SKM-1 (cell line): ENCODE measurements at regions not wholly inside any gene's neighbourhood (a gene's known extent, or its start where the extent isn't known, plus 50 kb on each side); places are given as distances from the start of the nearest gene placed in this dataset.
"Not testable (repeated sequence)": the region's sequence is repeated elsewhere in the genome, so short reads cannot be mapped to it uniquely, and the experiment has no call there.

Source experiments
- DNase-seq: peaks from one replicate; lab custom pipeline; 2025; ENCODE audit not compliant: unreplicated experiment; lab: John Stamatoyannopoulos, UW

GRCh38 chr4:187826725-187827124 is 168.8 kb upstream of the ZFP42 start:
- no peak for DNase-seq

DNA sequence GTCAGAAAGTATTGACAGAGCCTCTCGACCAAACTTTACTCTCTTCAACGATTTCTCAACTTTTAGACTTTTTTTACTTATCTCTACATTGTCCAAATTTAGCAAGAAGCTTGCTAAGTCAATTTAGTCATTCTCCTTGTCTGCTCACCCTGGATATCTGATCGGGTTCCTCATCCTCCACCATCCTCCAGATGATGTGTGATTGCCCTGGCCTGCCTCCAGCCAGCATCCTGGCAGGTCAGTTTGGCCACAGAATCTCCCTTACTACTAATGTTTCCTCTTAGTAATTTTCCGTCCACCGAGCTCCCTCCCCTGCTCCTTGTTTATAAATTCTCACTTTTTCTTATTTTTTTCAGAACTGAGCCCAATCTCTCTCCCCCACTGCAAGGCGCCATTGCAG is 167.9 kb upstream of the ZFP42 start:
- DNase-seq = no peak

DNA sequence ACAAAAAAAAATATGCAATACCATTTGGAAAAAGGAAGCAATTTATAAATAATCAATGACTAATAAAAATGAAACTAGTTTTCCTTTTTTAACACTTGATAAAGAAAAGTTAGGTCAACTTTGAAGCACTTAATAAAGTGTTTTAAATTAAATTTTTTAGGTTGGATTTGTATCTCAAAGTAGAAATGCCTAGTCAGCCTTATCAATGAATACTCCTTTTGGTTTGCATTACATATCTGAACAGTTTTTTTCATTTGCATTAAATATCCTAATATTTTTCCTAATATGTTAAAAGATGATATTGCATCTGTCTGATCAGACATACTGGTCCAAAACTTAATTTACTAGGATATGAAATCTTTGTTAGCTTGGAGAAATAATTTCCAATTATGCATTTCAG is 155.8 kb upstream of the ZFP42 start:
- DNase-seq = no peak

DNA sequence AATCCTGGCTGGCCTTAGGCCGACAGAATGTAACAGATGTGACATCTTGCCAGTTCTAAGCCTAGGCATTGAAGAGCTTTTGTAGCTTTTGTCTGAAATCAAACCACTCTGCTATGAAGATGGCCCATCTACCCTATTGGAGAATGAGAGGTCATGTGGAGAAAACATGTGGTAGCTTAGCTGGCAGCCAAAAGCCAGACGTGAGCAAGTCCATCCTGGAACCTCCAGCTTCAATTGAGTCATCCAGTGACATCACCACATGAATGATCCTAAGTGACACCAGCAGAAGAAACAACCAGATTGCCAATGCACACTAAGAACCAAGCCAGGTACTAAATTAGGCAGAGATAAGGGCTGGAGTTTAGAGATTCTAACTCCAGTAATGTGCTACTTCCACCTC is 154.8 kb upstream of the ZFP42 start:
- no peak for DNase-seq

DNA sequence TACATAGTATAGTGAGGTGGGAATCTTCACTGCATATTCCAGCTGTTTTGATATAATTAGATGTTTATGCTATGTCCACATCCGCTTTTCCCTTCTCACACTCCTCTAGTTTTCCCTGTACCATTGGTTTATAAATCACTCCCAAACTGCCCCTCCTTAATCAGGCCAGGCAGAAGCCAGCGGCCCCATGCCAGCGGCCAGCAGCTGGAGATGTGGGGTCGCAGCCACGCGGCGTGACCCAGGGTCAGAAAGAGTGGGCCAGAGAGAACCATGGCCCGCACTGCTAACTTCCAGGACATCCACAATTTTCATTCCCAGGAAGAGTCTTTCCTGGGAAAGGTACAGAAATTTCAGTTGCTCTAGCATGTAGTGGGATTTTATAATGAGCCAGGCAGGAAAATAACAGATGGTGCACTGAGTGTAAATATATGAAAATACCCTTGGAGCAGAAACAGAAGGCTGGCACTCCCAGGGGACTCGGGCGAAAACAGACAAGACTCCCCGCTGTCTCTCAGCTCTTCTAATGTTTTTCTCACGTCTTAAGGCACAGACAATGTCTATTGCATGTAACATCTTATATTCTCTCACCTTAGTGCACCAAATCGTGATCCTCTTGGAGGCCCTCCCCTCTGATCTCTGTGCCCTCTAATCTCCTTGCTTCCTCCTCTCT is 145.9 kb upstream of the ZFP42 start:
- no peak for DNase-seq

- DNase-seq = no peak
Observed at GRCh38 chr4:187865914-187866313, 129.7 kb upstream of the ZFP42 start.

DNA sequence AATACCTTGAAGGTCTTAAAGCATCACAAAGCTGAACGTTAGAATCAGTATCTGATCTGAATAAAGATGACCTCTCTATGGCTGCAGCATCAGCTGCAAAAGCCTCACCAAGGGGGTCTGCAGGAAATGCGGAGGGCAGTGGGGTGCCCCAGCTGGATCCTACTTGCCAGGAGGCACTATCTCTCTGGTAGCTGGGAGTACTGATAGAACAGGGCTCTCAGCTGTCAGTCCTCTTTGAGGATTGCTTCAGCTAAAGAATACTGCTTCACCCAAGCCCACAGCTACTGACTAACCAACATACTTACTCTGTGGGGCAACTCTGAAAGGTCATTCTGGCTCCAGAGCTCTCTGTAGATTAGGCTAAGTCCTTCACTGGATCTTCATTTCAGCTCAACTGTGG is 112.5 kb upstream of the ZFP42 start:
- no peak for DNase-seq

DNA sequence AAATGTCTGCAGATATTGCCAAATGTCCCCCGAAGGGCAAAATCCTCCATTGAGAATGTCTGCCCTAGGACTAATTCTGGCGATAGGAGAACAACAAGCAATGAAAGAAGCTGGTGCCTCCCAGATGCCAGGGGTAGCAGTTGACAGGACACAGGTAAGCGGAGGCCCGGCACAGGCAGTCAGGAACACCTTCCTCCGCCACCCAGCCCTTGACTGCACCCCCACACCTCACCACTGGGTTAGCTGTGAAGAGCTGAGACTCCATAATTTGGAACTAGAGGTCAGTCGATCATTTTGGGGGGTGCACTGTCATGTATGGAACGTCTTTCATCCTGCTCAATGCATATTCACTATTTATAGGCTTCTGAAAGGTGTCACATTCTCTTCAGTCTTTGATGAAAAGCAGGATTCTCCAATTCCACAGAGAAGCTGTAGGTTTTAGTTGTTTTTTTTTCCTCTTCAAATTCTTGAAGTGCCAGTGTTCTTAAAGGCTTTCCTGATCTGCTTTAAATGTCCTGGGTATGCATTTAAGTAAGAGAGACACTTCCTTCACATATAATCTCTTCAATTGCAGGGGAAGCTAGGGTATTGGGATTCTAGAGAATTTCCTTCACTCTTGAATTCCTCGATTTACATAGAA is 111.6 kb upstream of the ZFP42 start:
- no peak for DNase-seq

- no peak for DNase-seq
Observed at GRCh38 chr4:187887906-187888305, 107.7 kb upstream of the ZFP42 start.

- no peak for DNase-seq
Observed at GRCh38 chr4:187889651-187890050, 105.9 kb upstream of the ZFP42 start.

GRCh38 chr4:187893418-187893817 is 102.2 kb upstream of the ZFP42 start:
- no peak for DNase-seq

DNA sequence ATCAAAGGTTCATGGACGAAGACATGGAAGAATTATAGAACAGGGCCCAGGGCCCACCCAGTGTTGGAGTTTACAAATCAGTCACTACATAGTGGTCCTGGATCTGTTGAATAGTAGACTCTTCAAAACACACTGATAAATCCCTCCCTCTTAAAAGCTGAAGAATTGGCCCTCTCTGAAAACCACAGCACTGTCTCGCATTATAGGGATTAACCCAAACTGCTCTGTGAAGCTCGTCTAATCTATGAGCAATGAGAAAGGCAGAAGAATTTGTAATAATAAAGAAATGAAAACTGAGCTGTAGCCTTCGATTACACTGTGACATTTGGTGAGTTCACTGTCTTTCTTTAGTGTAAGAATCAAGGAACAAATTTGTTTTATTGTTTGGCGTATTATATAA is 92.5 kb upstream of the ZFP42 start:
- DNase-seq = no peak

DNA sequence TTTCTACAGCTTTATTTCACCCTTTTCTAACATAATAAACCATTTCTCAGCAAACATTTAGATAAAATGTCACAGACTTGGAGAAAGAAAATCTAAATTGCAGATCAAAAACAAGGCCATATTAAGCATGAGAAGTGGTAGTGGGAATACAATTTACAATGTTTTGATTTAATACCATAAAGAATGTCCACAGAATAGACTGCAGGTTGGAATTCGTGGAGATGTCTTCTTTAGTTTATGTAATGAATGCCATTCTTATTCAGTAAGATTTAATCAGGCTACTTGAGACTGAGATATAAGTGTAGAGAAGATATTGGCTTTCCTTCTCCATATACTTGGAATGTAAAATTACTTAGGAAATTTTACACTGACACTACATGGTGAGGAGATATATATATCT is 91.9 kb upstream of the ZFP42 start:
- DNase-seq = no peak

GRCh38 chr4:187908079-187908561 is 87.5 kb upstream of the ZFP42 start:
- no peak for DNase-seq

- DNase-seq = no peak
Observed at GRCh38 chr4:187908731-187909130, 86.8 kb upstream of the ZFP42 start.

- DNase-seq = no peak
Observed at GRCh38 chr4:187910741-187911140, 84.8 kb upstream of the ZFP42 start.

DNA sequence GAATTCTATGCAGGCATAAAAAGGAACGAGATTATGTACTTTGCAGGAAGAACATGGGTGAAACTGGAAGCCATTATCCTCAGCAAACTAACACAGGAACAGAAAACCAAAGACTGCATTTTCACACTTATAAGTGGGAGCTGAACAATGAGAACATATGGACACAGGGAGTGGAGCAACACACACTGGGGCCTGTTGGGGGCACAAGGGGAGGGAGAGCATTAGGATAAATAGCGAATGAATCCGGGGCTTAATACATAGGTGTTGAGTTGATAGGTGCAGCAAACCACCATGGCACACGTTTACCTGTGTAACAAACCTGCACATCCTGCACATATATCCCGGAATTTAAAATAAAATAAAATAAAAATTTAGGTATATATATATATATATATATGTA is 80.2 kb upstream of the ZFP42 start:
- not testable (repeated sequence) for DNase-seq

GRCh38 chr4:187919966-187920365 is 75.6 kb upstream of the ZFP42 start:
- DNase-seq = no peak

- DNase-seq = no peak
Observed at GRCh38 chr4:187921946-187922623, 73.5 kb upstream of the ZFP42 start.

- no peak for DNase-seq
Observed at GRCh38 chr4:187929024-187929423, 66.5 kb upstream of the ZFP42 start.

DNA sequence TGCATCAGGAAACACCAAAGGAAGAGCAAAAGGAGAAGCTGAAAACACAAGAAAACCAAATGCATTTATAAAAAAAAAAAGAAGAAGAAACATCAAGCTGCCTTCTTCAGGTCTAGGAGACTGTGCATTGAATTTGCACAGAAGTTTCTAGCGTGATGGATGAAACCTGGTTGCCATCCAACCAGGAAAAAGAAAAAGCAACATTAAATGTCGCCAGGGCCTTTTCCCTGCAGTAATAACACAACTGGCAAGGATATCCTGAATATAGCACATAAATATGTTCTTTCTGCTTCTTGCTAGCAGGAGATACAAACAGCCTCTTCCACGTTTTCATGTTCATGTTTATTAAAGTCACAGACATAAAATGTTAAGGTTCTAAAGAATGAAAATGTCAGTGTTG is 60.8 kb upstream of the ZFP42 start:
- DNase-seq = no peak

- DNase-seq = no peak
Observed at GRCh38 chr4:187937557-187937956, 58.0 kb upstream of the ZFP42 start.
